ENCODE measurements at regions not wholly inside any gene's neighbourhood (a gene's known extent, or its start where the extent isn't known, plus 50 kb on each side); places are given as distances from the start of the nearest gene placed in this dataset.

- no peaks in the 10 kb centered on the region for H3K9me1 ChIP-seq (replicated peaks; ENCODE audit: control insufficient read depth, extremely low read depth, insufficient read depth, low read length)
- FAIRE-seq = no peak
Observed at GRCh38 chr6:81977486-81977885, 225.0 kb upstream of the TENT5A start.

More at GRCh38 chr6:81977486-81977885, 225.0 kb upstream of the TENT5A start:
- Histone ChIP-seq H3K4me2 (ENCODE audit: insufficient read depth, low read length) (no peak overlapping the region), H2AFZ (ENCODE audit: low read depth, low read length) (no peak overlapping the region), H4K20me1 (replicated peaks; ENCODE audit: control insufficient read depth, extremely low read depth, insufficient read depth, low read length) (no peaks in the 10 kb centered on the region), H3K4me1 (ENCODE audit: control insufficient read depth, extremely low read depth, insufficient read depth, low read length) (peaks cover 15% of the 10 kb centered on the region), H3K9ac (replicated peaks; ENCODE audit: extremely low read depth, insufficient read depth, low read length) (no peak overlapping the region), H3K79me2 (ENCODE audit: control insufficient read depth, insufficient read depth, low read length) (no peaks in the 10 kb centered on the region), H3K4me3 (replicated peaks in 1 of 3; ENCODE audit: insufficient read depth in 1 of 3, low read depth in 1 of 3, low read length in 3 of 3) (no peak overlapping the region), H3K27ac (ENCODE audit: insufficient read depth, low read depth, low read length) (no peak overlapping the region), H3K27me3 (ENCODE audit: control insufficient read depth in 2 of 2, insufficient read depth in 2 of 2, low read length in 2 of 2) (no peaks in the 10 kb centered on the region), H3K36me3 (ENCODE audit: control insufficient read depth in 2 of 2, extremely low read depth in 1 of 2, insufficient read depth in 2 of 2, low read length in 2 of 2) (no peaks in the 10 kb centered on the region), H3K9me3 (replicated peaks; ENCODE audit: control insufficient read depth, insufficient read depth, low read length) (no peaks in the 10 kb centered on the region)
- CTCF ChIA-PET = interaction anchor here (1.2 kb wide), 1 partner anchor 63 kb away, joined by 3 read pairs; no protein-coding TSS in a partner anchor
- POLR2A ChIA-PET = no interaction called here
- DNase-seq (ENCODE audit: low read depth, low spot score) = no peak
- BruUV-seq (replicated peaks) = no TSS peak
- no peak for TF ChIP-seq MYC (IDR thresholded peaks at IDR 0.05; ENCODE audit: low read depth, low read length)
- no peak for TF ChIP-seq POLR2AphosphoS5 (IDR thresholded peaks at IDR 0.05; ENCODE audit: insufficient read depth, low read depth, low read length)
- no peak for TF ChIP-seq POLR2A (IDR thresholded peaks at IDR 0.05; ENCODE audit: low read depth, low read length)
- no peak for TF ChIP-seq GATA2 (IDR thresholded peaks at IDR 0.05; ENCODE audit: insufficient read depth, insufficient read length, low read depth, low read length)
- TF ChIP-seq, protein P1, sequence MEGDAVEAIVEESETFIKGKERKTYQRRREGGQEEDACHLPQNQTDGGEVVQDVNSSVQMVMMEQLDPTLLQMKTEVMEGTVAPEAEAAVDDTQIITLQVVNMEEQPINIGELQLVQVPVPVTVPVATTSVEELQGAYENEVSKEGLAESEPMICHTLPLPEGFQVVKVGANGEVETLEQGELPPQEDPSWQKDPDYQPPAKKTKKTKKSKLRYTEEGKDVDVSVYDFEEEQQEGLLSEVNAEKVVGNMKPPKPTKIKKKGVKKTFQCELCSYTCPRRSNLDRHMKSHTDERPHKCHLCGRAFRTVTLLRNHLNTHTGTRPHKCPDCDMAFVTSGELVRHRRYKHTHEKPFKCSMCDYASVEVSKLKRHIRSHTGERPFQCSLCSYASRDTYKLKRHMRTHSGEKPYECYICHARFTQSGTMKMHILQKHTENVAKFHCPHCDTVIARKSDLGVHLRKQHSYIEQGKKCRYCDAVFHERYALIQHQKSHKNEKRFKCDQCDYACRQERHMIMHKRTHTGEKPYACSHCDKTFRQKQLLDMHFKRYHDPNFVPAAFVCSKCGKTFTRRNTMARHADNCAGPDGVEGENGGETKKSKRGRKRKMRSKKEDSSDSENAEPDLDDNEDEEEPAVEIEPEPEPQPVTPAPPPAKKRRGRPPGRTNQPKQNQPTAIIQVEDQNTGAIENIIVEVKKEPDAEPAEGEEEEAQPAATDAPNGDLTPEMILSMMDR (IDR thresholded peaks at IDR 0.05; ENCODE audit: extremely low read depth in 1 of 2, insufficient read depth in 1 of 2, low read depth in 1 of 2, low read length in 2 of 2) = no peak
- TF ChIP-seq EZH2 (IDR thresholded peaks at IDR 0.05; ENCODE audit: borderline replicate concordance, low read depth, low read length, severe bottlenecking) = no peak
- no peak for TF ChIP-seq MAX (IDR thresholded peaks at IDR 0.05; ENCODE audit: insufficient read depth, insufficient read length)
- no peak for TF ChIP-seq JUN (IDR thresholded peaks at IDR 0.05; ENCODE audit: borderline replicate concordance, insufficient read depth, insufficient read length, low read depth)
- TF ChIP-seq FOS (IDR thresholded peaks at IDR 0.05; ENCODE audit: borderline replicate concordance, insufficient read depth, low read length) = no peak
- intact Hi-C loops (cut with micrococcal nuclease) (no loop called here), dilution Hi-C loops (cut with MboI; ENCODE audit: extremely low pct_ligation_motif_present, low sequenced_read_pairs) (no loop called here)

Data from endothelial cell of umbilical vein (primary cell).